Occipital lobe (tissue), 1 donor: ENCODE measurements at regions not wholly inside any gene's neighbourhood (a gene's known extent, or its start where the extent isn't known, plus 50 kb on each side); places are given as distances from the start of the nearest gene placed in this dataset.

Experiments
- DNase-seq: peaks from one replicate; lab custom pipeline; 2025; lab: John Stamatoyannopoulos, UW

DNA sequence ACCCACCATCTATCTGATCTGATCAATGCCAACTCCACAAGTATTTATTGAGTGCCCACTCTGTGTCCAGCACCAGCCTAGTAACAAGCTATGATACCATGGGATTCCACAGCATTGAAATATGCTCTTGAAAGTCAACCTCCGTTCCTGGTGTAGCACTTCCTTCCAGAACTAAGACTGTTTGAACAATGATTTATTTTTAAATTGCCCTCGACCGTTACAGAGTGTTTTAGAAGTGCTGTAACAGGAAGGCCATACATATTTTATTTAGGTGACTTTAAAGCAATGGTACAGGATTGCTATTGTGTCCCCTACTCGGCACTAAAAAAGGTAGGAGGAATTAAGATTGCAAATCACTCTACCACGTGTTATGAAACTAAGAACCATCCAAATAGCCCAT is 225.6 kb downstream of the TEX36 start:
- no peak for DNase-seq

DNA sequence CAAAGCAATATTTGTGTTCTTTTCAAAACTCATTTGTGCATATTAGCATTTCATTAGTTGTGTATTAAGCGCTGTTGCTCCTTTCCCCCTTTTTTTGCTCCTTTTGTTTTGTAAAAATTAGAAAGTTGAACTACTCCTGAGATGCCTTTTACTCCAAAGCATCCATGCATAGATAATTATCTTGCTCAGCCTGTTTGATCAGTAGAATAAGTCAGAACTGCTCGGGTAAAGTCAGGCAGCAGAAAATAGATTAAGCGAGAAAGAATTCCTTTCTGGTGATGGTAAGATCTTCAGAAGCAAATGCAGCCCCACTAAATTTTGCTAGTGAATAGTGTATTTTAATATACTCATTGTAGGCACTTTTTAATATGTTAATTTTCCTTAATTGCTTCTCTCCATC is 227.1 kb downstream of the TEX36 start:
- no peak for DNase-seq

DNA sequence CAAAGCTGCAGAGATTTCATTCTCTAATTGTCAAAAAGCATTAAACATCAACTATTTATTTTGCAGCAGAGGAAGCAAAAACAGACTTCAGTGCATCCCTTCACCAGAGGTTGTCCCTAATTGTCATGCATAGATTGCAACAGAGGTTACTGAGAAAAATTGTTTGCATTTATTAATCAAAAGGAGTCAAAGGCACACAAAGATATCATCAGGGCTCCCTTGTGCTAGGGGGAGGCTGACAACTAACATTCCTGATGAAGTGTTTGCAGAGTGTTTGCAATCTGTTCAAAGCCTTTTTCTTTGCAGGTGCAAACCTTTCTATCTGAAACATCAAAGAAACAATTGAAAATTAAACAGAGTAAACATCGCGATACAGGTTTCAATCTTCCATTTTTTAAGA is 227.5 kb downstream of the TEX36 start:
- no peak for DNase-seq

DNA sequence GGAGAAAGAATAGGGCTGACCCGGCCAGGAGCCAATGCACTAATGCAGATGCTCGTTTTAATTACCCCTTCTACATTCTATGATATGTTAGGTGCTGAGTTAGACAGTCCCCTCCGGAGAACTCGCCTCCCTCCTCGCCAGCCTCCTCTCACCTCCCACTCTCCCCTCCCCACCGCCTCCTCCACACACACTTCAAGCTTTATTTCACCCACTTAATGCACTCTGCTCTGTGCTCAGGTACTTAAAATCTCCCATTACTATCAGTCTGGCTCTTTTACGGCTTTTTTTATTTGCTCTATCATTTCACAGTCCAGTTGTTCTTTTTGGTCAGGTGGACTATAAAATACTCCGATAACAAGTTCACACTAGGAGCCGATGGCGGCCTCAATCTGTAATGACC is 231.6 kb downstream of the TEX36 start:
- DNase-seq, result no peak

DNA sequence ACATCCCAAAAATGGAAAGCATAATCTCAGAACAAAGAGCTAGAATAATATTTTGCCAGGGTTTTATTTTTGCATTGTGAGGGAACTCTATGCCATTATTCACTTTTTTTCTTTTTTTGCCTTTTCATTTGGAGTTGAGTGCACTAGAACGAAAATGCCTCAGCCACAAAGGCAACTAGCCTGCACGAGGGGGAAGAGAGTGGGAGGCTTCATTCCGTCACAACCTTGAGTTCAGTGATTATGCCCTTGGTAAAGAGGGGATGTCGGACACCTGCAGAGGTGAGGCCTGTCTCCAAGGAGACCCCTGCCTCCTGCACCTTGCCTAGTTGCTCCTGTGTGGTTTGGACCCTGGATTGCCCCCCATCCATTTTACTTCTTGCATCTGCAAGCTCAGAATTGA is 232.7 kb downstream of the TEX36 start:
- no peak for DNase-seq

DNA sequence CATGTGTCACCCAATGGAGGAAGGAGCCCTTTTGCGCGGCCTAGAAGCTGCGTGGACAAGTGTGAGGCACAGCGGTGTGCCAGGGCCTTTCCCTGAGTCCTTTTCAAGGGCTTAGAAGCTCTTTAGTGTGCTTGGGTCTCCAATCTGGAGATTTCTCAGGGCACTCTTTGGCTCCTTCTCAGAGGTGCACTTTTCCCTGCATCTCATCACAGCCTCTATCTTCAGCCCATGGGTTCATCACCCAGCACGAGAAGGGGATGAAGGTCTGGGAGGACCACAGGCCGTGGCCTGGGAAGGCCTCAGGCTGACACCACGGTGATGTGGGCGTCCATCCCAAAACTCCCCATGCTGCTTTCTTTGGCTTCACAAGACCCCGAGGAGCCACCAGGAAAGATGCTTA is 233.4 kb downstream of the TEX36 start:
- no peak for DNase-seq

DNA sequence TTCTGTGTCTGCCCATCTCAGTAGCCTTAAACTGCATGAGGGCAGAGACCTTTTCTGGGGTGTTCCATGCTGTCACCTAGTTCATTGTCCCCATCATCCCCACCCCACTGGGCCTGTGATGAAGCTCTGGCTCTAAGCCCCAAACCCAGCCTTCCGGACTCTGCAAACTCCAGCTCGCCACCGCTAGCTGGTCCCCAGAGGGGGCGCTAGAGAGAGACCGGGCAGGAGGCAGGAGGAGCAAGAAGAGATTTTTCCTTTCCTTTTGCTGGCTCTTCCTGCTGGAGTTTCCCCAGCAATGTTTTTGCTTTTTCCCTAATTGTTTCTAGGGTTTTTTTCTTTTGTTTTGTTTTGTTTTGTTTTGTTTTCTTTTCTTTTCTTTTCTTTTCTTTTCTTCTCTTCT is 234.4 kb downstream of the TEX36 start:
- DNase-seq, result no peak

DNA sequence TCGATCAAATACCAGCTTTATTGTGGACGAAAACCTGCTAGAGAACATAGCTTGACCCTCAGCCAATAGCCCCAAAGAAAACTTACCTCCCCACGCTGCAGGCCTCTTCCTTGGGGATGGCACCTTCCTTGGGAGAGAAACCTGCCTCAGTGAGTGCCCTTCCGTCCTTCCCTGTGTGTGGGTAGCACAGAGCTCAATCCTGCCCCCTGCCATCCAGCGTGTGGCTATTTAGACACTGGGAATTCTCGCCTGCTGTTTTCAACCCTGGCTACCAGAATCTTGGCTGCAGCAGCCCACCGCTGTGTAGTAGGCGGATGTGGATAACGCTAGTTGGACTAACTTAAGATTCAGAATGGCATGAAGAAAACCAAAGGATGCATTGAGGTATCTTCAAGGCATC is 238.2 kb downstream of the TEX36 start:
- DNase-seq, result no peak

DNA sequence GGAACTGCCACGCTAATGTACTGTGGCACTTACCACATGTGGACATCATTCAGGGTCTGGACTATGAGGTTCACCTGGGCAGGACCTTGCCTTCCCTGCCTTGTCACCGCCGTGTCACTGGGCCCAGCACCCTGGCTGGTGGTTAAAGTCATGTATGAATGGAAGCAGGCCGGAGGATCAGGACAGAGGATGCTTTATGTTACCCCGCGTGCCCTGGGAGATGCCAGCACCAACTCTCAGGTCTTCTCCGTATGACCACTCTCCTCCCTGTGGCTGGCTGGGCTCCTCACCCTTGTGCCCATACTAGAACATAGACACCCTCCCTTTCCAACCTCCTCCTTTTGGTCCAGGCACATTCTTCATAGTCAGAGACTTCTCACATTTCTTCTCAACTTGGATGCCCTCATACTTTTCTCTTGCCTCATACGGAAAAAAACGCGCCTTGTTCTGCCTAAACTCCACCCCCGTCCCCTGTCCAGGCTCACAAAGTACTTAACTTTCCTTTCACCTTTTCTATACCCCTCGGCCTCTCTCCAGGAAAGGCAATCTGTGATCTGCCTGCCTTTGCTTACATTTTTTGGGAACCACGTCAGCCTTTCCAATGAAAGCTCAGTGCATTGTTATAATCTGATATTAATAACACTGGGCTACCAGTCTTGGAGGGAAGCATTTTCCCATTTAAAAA is 240.0 kb downstream of the TEX36 start:
- DNase-seq, result no peak

DNA sequence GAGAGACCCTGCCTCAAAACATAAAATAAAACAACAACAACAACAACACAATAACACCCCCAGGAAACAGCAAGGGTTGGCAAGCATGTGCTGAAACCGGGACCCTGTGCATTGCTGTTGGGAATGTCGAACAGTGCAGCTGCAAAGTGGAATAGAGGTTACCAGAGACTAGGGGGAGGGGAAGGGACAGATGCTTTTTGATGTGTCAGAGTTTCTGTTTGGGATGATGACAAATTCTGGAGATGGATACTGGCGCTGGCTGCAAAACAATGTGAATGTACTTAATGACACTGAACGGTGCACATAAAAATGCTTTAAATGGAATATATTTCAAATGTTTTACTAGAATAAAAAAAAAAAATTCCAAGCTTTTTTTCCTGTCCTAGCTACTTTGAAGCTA is 241.8 kb downstream of the TEX36 start:
- no peak for DNase-seq

DNA sequence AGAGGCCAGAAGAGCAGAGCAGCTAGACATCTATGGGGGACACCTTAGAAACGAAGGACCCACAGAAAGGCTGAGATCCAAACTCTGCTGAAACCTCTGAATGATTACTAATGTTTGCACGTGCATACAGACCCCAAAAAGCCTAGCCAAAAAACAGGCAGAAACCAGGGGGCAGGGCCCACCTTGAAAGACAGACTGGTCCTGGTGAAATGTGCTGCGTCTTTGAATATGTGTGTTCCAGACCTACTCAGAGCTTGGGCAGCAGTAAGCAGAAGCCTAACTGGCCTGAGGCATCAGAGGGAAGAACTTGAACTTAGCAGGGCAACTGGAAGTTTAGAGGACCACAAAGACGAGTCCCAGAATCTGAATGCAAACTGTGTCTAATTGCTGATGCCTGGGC is 251.8 kb downstream of the TEX36 start:
- DNase-seq, result no peak

DNA sequence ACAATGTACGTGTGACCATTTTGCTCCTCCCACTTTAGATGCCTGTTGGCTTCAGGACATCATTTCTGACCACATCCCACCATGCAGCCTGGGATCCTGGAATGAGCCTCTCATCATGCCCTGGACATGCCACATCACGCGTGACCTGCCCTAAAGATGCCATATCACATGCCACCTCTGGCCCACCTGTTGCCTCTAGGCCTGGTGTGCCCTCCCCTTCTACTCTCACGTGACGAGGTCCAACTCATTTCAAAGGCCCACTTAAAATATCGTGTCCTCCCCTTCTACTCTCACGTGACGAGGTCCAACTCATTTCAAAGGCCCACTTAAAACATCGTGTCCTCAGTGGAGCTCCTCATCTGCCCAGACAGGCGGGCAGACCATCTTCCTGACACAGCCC is 254.9 kb downstream of the TEX36 start:
- no peak for DNase-seq

DNA sequence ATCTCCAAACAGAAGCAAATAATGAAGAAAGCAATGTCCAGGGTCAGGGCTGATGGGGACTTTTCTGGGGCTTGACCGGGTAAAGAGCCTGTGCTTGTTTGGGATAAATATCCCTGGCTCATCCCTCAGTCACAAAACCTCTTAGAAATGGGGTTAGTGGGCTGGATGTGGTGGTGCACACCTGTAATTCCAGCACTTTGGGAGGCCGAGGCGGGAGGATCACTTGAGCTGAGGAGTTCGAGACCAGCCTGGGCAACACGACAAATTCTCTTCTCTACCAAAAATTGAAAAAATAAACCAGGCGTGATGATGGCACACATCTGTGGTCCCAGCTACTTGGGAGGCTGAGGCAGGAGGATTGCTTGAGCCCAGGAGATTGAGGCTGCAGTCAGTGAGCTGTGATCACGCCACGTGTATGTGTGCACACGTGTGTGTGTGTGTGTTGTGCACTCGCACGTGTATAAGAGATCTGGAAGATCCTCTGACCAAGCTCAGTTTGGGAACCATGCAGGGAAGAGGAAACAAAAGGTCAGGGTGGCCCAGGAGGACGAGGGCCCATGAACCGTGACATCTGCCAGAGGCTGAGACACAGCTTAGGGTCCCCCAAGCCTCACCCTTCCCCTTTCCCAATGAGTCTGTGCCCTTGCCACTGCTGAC is 258.6 kb downstream of the TEX36 start:
- DNase-seq, result no peak

DNA sequence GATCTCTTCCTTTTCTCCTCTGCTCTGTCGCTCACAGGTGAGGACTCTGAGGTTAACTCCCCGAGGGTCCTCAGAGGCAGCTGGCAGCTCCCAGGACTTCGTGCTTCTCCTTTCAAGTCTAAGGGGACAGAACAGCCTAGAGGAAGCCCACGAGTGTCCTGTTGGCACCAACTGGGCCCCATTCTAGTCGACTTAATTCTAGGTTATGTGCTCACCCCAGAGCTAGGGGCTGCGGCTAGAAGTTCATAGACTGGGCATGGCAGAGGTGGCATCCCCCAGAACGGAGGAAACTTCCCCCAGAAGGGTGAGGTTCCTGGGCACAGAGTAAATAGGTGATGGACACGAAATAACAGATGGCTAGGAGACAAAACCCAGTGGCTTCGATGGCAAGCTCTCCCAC is 259.4 kb downstream of the TEX36 start:
- no peak for DNase-seq

DNA sequence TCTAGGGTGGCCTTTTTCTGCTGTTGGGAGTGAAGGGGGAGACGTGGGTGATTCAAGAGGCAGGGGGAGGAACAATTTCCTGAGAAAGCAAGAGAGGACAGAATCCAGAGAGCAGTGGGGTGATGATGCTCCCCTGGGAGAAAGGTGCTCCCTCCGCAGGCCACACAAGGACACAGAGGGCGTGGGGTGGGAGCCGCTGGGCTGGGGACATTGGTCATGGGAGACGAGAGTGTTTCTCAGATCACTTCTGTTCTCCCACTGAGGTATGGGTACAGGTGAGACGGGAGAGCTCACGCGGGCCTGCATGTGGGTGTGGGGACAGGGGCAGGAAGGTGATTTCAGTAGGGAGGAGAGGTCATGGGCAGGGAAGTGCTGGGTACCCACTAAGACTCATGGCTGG is 259.5 kb upstream of the CTBP2 start:
- no peak for DNase-seq

DNA sequence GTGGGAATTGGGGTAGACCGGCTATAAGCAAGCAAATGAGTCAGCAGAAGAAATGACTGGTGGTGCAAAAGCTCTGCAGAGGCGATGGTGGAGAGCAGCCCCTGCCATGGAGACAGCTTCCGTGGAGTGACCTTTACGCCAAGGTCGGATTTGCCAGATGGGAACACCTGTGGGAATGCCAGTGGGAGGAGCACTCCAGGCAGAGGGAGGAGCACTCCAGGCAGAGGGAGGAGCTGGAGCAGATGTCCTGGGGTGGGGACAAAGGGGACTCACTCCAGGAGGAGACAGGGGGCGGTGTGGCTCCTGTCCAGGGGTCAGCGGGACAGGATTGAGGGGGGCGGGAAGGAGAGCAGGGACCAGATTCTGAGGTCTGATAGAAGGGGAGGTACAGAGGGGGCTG is 258.8 kb upstream of the CTBP2 start:
- DNase-seq, result no peak

DNA sequence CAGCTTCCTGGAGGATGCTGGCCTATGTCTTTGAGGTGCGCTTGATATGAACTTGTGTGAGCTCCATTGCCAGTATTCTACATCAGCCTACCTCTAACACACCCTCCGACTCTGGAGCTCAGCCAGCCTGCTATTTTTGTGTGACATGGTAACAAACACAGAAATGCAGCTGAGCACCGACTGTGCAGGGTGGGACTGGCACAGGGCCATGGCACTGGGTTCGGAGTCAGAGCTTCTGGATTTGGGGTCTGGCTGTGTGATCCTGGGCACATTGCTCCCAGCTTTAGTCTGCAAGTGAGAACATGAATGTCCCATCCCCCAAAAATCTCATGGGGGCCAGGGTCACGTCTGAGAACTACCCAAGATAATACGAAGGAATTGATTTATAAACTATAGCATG is 257.2 kb upstream of the CTBP2 start:
- no peak for DNase-seq

DNA sequence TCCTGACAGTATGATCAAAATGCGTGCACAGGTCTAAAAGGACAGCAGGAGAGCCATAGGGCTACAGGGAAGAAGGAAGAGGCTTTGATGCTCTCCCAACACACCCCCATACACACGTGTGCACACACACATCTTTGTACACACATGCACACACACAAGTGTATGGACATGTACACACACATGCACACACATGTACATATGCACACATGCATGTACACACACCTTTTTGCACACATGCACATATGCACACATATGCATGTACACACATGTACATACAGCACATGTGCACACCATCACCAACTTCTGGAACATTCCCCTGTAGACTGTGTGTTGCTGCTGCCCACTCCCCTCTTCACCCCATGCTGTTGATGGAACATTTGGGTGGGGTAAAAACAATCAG is 255.6 kb upstream of the CTBP2 start:
- no peak for DNase-seq

DNA sequence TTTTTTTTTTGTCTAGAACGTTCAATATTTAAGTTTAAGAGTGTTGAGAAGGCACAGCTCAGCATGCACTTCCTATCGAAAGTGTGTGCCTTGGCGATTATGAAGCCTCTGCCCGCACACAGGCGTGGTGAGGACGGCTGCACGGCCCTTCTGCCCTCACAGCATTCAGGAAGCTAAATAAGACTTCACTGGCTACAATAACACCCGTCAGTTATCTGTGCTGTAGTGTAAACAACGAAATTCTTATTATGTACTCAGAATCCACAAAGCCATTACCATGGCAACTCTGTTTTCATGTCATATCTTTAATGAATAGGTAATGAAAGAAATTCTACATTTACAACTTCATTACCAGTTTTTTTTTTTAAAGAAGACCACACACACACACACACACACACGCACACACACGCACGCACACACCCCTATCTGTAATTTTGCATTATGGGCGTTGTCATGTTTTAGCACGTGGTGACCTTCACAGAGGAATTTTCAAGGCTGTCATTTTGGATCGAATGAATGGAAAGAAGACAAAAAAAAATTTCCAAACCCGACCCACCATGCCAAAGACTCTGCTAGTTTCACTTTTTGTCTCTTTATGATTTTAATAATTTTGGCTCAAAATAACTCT is 254.8 kb upstream of the CTBP2 start:
- DNase-seq, result no peak

DNA sequence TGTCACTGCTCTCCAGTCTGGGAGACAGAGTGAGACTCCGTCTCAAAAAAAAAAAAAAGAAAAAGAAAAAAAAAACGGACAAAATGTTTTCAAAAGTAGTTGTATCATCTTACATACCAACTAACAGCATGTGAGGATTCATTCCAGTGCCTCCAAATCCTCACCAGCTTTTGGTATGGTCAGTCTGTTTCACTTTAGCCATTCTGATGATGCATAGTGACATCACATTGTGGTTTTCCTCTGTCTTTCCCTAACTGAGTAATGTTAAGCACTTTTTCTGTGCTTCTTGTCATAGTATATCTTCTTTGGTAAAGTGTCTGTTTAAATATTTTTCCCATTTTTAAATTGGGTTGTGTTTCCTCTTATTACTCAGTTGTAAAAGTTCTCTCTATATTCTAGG is 251.4 kb upstream of the CTBP2 start:
- DNase-seq, result no peak

DNA sequence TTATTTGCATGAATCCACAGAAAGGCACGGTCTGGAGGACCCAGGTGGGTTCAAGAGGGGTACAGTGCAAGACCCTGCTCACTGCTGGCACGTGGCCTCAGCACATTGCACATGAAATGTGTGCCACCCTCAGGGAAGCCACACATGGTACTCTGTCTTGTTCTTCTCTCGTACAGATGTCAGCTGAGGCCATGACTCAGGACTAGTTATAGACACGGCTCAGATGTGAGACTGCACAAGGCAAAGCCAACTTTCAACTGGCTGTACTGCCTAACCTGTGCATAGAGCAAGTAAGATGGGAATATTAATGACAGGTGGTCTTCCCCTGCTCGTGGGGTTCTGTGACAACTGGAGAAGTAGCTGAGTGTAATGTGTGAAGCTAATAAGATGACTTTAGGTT is 249.4 kb upstream of the CTBP2 start:
- no peak for DNase-seq

DNA sequence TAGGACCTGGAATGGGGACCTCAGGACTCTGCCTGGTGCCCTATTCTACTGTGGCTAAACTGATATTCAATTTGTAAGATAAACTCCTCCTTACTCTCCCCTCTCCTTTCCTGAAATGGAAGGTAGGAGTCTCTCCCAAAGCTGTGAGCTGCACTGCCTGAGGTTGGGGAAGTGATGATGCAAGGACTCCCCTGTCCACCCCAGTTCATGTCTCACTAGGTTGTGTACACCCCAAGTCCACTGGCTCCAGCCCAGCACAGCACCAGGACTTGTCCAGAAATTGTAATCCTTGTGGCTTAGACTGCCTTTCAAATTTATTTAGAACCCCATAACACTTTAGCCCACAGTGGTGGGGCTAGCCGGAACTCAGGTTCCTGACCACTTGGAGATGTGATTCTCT is 247.2 kb upstream of the CTBP2 start:
- no peak for DNase-seq

DNA sequence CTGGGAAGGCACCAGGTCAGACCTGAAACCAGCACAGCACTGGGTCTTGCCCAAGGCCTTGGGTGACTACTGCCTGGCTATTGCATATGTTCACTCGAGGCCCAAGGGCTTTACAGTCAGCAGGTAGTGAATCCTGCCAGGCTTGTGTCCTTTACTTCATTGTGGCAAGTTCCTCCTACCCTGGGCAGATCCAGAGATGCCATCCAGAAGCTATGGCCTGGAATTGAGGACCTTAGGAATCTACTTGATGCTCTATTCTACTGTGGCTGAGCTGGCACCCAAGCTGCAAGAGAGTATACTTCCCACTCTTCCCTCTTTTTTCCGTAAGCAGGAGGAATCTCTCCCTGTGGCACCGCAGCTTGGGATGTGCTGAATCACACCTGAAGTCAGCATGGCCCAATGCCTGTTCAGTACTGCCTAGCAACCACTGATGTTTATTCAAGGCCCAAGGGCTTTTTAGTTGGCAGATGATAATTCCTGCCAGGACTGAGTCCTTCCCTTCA is 246.7 kb upstream of the CTBP2 start:
- DNase-seq, result no peak
